DOHH2 (cell line): ENCODE measurements at regions not wholly inside any gene's neighbourhood (a gene's known extent, or its start where the extent isn't known, plus 50 kb on each side); places are given as distances from the start of the nearest gene placed in this dataset.

Experiments used
- H3F3A ChIP-seq: fragments of 200-600 bp; sonication (generic), shearing (Covaris generic); 2 replicates; pipeline ENCODE4 v1.6.0; 2016; ENCODE audit warnings: antibody characterized with exemption, mild to moderate bottlenecking; ENCODE audit not compliant: control insufficient read depth, insufficient read depth
- H3K27ac ChIP-seq: fragments of 200-600 bp; sonication (generic); 2 replicates; pipeline ENCODE4 v1.5.1; 2014; ENCODE audit warnings: low read depth, mild to moderate bottlenecking, low read length, moderate library complexity
- H3K27me3 ChIP-seq: fragments of 200-600 bp; sonication (generic); 2 replicates; pipeline ENCODE4 v1.6.1; 2014; ENCODE audit warnings: mild to moderate bottlenecking, low read length, mixed read lengths; ENCODE audit not compliant: control insufficient read depth
- H3K36me3 ChIP-seq: fragments of 200-600 bp; sonication (generic); 2 replicates; pipeline ENCODE4 v1.6.1; 2014; ENCODE audit warnings: mild to moderate bottlenecking, low read length, moderate library complexity, mixed read lengths; ENCODE audit not compliant: control insufficient read depth
- H3K4me1 ChIP-seq: fragments of 200-600 bp; sonication (generic); 2 replicates; pipeline ENCODE4 v1.6.1; 2014; ENCODE audit warnings: mild to moderate bottlenecking, low read length, mixed read lengths; ENCODE audit not compliant: control insufficient read depth
- H3K4me2 ChIP-seq: fragments of 200-600 bp; sonication (generic); 2 replicates; pipeline ENCODE4 v1.6.0; 2014; ENCODE audit warnings: mild to moderate bottlenecking, low read length, moderate library complexity
- H3K4me3 ChIP-seq: fragments of 200-600 bp; sonication (generic); 2 replicates; pipeline ENCODE4 v1.5.1; 2014; ENCODE audit warnings: mild to moderate bottlenecking, low read length, mixed read lengths
- H3K79me2 ChIP-seq: fragments of 200-600 bp; sonication (generic); 2 replicates; pipeline ENCODE4 v1.6.1; 2014; ENCODE audit warnings: mild to moderate bottlenecking, low read length, mixed read lengths; ENCODE audit not compliant: control insufficient read depth
- H3K9me2 ChIP-seq: fragments of 200-600 bp; sonication (generic); replicated peaks from 2 replicates; pipeline ENCODE4 v1.6.1; 2014; ENCODE audit warnings: mild to moderate bottlenecking, low read length, mixed read lengths; ENCODE audit not compliant: control insufficient read depth
- H3K9me3 ChIP-seq: fragments of 200-600 bp; sonication (generic); 2 replicates; pipeline ENCODE4 v1.6.1; 2014; ENCODE audit warnings: antibody characterized with exemption, low read length, mixed read lengths; ENCODE audit not compliant: control insufficient read depth, insufficient read depth
- H4K20me1 ChIP-seq: fragments of 200-600 bp; sonication (generic); 2 replicates; pipeline ENCODE4 v1.6.0; 2014; ENCODE audit warnings: low read depth, mild to moderate bottlenecking, antibody characterized with exemption, low read length, moderate library complexity; ENCODE audit not compliant: control insufficient read depth, insufficient read depth
- CTCF ChIP-seq: fragments of 200-600 bp; sonication (generic); IDR thresholded peaks from one replicate; pipeline ENCODE4 v1.5.1; 2014; ENCODE audit warnings: antibody characterized with exemption, mild to moderate bottlenecking, low read depth, low read length; ENCODE audit not compliant: poor library complexity, severe bottlenecking
- EZH2phosphoT487 ChIP-seq: fragments of 200-600 bp; sonication (generic); IDR thresholded peaks from 2 replicates; pipeline ENCODE4 v1.6.1; 2017; ENCODE audit warnings: borderline replicate concordance, mild to moderate bottlenecking, antibody characterized with exemption, low read length, moderate library complexity, mixed read lengths

GRCh38 chr10:61217851-61218565 lies 235.2 kb downstream of the TMEM26 start:
- Histone ChIP-seq H3K4me3 (no peak overlapping the region), H3K9me2 (no peaks in the 10 kb centered on the region), H3K27me3 (no peaks in the 10 kb centered on the region)

GRCh38 chr10:61215246-61215645 lies 237.9 kb downstream of the TMEM26 start:
- H3F3A ChIP-seq: no peaks in the 10 kb centered on the region
- H3K4me2 ChIP-seq: no peak overlapping the region
- H4K20me1 ChIP-seq: no peaks in the 10 kb centered on the region
- no peaks in the 10 kb centered on the region for H3K9me2 ChIP-seq
- no peak overlapping the region for H3K27ac ChIP-seq
- no peaks in the 10 kb centered on the region for H3K36me3 ChIP-seq
- no peak overlapping the region for H3K4me3 ChIP-seq
- no peaks in the 10 kb centered on the region for H3K4me1 ChIP-seq
- H3K27me3 ChIP-seq: no peaks in the 10 kb centered on the region
- H3K79me2 ChIP-seq: no peaks in the 10 kb centered on the region
- H3K9me3 ChIP-seq: no peaks in the 10 kb centered on the region
- no peak for TF ChIP-seq EZH2phosphoT487
- no peak for TF ChIP-seq CTCF

More at GRCh38 chr10:61217851-61218565, 235.2 kb downstream of the TMEM26 start:
- Histone ChIP-seq H3K9me3 (no peaks in the 10 kb centered on the region), H3K36me3 (no peaks in the 10 kb centered on the region), H3K79me2 (no peaks in the 10 kb centered on the region), H3K4me2 (no peak overlapping the region), H4K20me1 (no peaks in the 10 kb centered on the region), H3F3A (no peaks in the 10 kb centered on the region), H3K4me1 (no peaks in the 10 kb centered on the region), H3K27ac (no peak overlapping the region)
- TF ChIP-seq CTCF: no peak
- TF ChIP-seq EZH2phosphoT487: no peak

- Histone ChIP-seq H3K4me2 (no peak overlapping the region), H3K4me1 (no peaks in the 10 kb centered on the region), H3K36me3 (no peaks in the 10 kb centered on the region), H4K20me1 (no peaks in the 10 kb centered on the region), H3K27ac (no peak overlapping the region), H3K9me3 (no peaks in the 10 kb centered on the region), H3F3A (no peaks in the 10 kb centered on the region), H3K9me2 (no peaks in the 10 kb centered on the region), H3K4me3 (no peak overlapping the region), H3K79me2 (no peaks in the 10 kb centered on the region), H3K27me3 (no peaks in the 10 kb centered on the region)
- TF ChIP-seq EZH2phosphoT487: no peak
Measured at GRCh38 chr10:61211468-61211867, 241.7 kb downstream of the TMEM26 start.

GRCh38 chr10:61197057-61197456 lies 253.1 kb upstream of the RHOBTB1 start:
- no peaks in the 10 kb centered on the region for H4K20me1 ChIP-seq
- no peak overlapping the region for H3K4me2 ChIP-seq
- H3K9me2 ChIP-seq: no peaks in the 10 kb centered on the region
- no peaks in the 10 kb centered on the region for H3K36me3 ChIP-seq
- H3K9me3 ChIP-seq: no peaks in the 10 kb centered on the region
- H3K27ac ChIP-seq: no peak overlapping the region
- no peak overlapping the region for H3K4me3 ChIP-seq
- no peaks in the 10 kb centered on the region for H3K79me2 ChIP-seq
- TF ChIP-seq CTCF (no peak), EZH2phosphoT487 (no peak)
- no peaks in the 10 kb centered on the region for H3K4me1 ChIP-seq
- H3F3A ChIP-seq: no peaks in the 10 kb centered on the region
- H3K27me3 ChIP-seq: no peaks in the 10 kb centered on the region
